GM19438 (cell line): ENCODE measurements at regions not wholly inside any gene's neighbourhood (a gene's known extent, or its start where the extent isn't known, plus 50 kb on each side); places are given as distances from the start of the nearest gene placed in this dataset.

Experiments used
- ATAC-seq: cut with Tn5 transposase; IDR thresholded peaks from one replicate; pipeline ENCODE4 v1.9.1; 2021; ENCODE audit warnings: low read depth; ENCODE audit not compliant: unreplicated experiment

DNA sequence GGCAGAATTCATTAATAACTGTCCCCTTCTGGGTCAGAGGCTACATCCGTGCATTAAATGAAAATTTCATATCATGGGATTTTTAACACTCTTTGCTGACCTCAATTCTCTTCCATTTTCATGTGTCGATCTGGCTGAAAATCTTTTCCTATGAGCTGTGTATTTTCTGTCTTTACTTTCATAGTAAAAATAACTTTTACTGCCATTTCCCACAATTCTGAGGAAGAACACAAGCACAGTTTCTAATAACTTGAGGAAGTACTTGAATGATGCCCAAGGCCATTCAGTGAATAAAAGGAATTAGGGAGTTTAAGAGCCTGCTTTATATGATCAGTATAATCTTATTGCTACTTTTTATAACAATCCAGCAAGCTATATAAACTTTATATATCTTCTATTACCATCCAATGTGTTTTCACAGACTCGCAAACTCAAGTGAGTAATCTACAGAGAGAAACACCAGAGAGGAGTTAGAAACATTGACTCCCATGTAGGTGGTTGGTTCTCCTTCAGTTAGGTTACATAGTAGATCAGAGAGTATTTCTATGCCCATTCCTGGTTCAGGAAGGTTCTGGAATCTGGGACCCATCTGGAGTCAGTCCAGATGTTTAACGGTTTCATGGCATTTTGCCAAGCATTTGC lies 340.0 kb downstream of the FBXO15 start:
- ATAC-seq, result no peak

DNA sequence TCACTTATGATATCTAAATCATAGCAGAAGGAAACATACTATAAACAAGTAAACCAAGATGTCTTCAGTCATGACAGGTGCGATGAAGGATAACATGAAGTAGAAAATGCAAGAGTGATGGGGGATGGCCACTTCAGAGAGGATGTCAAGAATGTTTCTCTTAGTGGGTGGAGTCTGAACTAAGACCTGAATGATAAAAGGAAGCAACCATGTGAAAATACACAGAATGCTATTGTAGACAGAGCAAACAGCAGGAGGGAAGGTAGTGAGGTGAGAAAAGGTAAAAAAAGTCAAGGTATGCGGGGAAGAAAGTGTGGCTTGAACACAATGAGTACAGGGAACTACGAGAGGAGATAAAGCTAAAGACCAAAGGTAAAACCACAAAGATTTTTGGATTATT lies 341.6 kb downstream of the FBXO15 start:
- ATAC-seq, result no peak

DNA sequence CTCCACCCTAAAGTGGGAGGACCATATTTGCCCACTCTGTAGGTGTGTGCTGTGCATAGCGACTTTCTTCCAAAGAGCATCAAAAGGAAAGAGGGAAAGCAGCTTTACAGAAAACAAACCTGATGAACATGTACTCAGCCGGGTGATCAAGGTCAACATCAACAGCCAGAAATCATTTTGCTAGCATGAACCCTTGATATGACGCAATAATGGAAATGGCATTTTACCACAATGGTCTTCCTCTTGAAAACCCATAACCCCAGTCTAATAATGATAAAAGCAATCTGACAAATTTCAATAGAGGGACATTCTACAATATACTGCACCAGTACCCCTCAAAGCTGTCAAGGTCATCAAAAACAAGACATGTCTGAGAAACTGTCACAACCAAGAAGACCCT lies 350.2 kb downstream of the FBXO15 start:
- ATAC-seq, result no peak

DNA sequence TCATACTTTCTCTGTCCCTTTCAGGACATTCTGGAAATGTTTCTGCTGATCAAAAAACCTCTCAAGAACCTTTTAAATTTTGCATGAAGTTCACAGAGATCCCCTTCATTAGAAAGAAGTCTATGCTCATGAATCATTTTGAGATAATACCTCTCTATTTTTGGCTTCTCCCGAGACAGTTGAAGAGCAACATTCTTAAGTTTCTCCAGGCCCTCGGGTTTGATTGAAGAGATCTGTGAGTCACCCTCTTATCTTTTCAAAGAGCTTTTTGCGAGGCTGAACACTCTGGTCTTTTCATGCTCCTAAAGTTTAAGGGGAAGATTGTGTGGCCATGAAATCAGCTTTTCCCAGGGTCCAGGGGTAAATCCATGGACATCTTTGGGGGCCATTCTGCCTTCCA lies 354.2 kb downstream of the FBXO15 start:
- ATAC-seq, result no peak

DNA sequence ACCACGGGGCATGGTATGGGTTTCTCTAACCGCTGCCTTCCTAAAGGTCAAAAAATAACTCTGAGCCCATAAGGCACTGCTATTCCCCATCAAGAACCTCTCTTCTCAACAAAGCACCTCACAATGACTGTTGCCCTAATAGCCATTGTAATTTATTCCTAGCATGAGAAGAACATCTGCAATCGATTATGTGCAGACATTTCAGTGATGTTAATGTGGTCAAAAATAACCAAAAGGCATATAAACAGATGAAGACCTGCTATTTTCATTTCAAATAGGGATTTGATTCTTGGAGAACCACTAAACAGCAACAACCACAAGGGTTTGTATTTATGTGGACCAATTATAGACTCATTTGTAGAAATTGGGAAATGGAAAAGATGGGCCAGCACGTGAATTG lies 356.6 kb downstream of the FBXO15 start:
- ATAC-seq, result no peak

DNA sequence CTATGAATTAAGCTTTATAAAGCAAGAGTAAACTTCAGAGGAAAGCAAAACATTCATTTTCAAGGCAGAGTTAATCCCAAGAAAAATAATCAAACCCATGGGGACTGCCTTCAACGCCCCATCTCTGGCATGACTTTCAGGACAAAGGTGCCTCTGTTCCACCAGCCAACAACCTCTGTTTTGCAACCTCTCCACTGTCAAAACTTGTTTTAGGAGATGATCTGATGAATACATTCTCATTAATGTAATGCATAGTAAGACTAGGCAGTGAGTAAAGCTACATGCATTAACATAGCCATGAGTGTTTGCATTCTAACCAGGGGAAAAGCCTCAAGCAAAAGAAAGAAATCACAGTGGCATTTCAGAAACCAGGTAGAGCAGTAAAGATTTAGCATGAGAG lies 357.0 kb downstream of the FBXO15 start:
- ATAC-seq, result no peak

DNA sequence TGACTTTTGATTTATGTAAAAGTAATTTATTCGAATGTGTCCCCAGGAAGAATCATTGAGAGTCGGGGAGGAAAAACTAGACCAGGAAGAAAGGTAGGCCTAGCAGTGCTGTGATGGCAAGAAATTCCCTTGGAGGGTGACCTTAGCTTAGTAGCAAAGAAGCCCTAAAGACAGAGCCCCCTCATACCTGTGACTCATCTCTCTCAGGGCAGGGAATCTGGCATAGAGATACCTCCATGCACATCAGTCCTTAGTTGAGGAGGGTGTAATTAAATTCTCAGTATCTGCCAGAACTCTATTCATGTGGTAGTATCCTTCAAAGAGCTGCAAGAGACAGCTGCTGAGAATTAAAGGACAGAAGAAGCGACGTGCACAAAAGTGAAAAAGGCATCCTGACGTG lies 360.3 kb downstream of the FBXO15 start:
- no peak for ATAC-seq

DNA sequence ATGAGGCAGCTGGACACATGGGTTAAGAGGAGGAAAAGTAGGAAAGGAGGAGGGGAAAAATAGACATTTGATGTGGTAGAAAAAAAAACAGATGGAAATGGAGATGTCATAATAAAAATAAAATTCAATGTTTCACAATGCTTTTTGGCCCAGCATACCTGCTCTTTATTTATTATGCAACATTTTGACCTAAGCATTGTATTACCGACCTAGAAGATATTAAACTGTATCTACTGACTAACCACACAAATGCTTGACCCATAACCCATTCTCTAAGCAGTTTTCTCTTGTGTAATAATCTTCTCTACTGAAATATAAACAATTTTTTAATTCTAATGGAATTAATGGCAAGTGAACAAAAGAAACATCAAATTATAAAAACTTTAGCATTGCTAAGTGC lies 362.3 kb downstream of the FBXO15 start:
- no peak for ATAC-seq

DNA sequence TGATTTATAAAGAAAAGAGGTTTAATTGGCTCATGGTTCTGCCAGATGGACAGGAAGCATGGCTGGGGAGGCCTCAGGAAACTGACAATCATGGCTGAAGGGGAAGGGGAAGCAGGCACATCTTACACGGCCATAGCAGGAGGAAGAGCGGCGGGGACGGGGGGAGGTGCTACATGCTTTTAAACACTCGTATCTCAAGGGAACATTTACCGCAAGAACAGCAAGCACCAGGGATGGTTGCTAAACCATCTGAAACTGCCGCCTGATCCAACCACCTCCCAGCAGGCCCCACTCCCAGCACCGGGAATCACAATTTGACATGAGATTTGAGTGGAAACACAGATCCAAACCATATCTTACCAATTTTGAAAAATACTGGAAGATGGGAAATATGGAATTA lies 362.8 kb downstream of the FBXO15 start:
- no peak for ATAC-seq

DNA sequence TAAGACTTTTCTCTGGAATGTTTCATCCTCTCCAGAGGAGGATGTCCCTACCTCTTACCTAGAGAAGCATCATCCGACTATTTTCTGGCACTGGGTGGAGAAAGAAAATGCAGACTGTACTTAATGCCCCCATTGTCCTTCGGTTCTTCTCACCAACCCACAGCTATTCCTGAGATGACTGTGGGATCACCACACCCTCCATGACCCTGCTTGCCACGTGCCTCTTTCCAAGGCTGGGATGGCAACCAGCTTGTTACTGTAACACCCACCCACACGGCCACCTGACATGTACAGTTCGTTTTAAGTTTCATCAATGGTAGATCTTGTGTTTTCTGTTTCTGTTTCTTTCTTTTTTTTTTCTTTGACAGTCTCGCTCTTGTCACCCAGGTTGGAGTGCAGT lies 365.2 kb downstream of the FBXO15 start:
- no peak for ATAC-seq

DNA sequence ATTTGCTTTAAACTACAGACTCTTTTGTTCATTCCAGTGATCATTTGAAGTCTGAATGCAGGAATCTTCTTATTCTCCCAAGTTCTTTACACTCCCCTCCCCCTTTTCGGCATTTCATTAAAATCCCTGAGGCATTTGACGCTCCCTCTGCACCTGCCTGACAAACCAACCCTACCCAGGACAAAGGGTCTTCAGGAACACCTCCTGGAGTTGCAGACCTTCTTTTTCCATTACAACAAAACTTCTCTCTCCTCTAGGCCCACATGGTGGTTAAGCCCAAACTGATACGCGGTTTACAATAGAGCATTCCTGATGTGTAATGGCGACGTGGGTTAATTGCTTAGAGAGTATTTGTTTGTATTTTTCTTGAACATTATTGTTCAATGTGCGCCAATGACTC lies 367.4 kb downstream of the FBXO15 start:
- no peak for ATAC-seq

DNA sequence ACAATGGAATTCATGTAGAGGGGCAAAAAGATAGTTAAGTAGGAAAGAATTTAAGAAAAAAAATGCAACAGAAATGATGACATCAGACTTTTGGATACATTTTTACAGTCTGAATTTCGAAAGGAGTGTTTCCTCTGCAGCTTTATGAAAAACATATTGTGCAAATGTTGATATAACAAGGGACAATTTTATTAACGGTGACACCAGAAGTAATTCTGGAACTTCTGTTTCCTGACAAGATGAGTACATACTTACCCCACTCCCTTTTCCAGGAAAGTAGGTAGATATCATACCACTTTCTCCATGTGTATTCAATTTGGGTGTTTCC lies 369.6 kb downstream of the FBXO15 start:
- ATAC-seq, result no peak

DNA sequence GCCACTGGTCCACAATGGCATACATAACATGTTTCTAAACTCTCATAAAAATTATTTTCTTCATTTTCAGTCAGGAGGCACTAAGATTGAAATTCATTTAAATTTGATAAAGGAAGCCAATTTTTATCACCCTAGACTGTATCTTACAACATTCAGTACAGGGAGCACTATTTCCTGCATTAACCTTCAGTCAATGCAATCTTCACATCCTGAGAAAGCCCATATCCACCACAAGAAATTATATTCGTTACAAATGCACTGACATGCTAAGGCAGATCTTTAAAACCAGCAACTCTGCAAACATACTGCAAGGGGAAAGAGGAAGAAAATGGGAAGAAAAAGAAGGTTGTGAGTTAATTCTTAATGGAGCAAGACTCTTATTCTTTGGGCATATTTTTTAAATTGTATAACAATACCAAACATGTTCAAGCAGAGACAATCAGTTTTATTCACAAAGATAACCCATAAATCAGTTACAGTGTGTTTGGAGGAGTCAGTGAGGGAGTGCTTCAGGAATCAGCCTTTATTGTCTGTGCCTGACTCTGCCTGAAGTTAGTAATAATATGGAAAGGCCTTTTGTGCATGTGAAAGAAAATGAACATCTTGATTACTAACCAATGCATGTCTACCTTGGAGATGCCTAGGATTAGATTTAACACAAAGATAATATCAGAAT lies 370.1 kb downstream of the FBXO15 start:
- ATAC-seq, result no peak

DNA sequence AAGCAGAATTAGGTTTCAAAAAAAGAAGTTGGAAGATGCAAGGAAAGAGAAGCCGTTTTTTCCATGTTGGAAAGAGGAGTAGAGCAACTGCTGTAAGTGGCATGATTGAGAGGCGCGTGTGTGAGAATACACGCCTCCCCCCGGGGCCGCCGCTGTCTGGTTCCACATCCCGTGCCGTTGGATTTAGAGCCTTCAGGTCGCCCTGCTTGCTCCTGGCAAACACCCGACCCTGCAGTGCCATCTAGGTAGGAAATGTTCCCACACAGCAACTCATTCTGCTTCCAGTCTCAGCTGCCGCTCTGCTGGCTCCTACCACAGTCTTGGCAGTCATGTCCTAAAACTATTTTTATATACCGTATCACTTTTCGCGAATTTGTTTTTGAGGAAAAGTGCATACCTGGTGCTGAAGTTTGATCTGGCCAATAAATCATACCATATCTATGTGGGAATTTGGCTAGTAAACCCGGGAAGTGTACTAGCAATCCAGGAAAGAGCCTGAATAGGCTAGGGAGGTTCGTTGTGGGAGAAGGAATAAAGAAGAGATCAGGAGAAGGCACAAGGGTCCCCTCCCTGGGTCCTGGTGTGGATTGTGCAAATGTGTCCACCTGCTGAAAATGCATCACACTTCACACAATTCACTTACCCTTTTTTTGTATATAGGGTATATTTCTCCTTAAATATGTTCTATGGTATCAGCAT lies 372.7 kb downstream of the FBXO15 start:
- no peak for ATAC-seq

DNA sequence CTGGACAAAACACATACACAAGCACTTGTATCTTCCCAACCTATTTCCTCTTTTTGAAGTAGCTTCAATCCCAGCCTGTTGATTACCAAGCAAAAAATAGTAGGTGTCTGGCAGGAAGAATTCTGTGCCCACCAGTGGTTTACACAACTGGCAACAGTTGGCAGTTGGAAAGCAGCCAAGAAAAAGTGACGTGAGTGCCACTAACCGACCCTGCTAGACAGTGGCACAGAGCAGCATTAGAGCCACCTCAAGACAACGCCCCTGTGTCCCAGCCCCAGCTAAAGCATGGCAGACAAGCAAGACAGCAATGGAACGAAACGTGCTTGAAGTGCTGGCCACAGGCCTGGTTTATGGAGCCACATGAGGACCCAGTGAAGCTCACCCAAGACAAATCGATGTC lies 379.6 kb downstream of the FBXO15 start:
- no peak for ATAC-seq

DNA sequence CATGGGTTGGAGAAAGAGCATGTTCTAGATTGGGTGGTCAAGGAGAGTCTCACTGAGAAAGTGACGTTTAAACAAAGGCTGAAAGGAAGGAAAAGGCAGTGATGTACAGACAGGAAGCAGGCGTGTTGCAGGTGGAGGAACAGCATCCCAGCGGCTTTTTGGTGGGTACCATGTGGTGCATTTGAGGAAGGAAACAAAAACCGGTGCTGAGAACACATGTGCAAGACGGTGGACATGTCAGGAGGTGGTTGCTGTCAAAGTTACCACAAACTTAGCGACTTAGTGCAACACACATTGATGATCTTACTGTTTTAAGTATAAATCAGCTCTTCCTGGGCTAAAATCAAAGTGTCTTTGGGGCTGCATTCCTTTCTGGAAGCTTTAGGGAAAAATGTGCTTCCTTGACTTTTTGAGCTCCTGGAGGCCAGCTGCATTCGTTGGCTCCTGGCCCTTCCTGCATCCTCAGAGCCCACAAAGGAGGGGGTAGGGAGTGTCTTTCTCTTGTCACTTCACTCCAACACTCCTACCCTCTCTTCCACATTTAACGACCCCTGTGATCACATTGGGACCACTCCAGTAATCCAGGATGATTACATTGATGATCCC lies 380.6 kb downstream of the FBXO15 start:
- ATAC-seq, result no peak

DNA sequence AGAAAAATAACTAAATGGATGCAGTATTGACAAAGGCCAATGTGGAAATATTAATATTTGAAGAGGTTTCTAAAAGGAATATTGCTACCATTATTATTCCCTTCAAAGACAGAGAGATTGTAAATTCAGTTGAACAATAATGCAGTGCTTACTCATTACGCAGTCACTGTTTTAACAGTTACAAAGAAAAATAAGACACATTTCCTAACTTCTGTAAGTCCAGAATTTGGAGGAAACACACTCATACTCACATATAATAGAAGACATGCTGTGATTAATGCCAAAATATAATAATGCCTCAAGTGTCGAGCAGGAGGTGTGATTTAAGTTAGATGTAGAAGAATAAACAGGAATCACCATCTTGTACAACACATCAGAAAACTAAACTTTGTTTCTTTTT lies 389.2 kb downstream of the FBXO15 start:
- no peak for ATAC-seq

DNA sequence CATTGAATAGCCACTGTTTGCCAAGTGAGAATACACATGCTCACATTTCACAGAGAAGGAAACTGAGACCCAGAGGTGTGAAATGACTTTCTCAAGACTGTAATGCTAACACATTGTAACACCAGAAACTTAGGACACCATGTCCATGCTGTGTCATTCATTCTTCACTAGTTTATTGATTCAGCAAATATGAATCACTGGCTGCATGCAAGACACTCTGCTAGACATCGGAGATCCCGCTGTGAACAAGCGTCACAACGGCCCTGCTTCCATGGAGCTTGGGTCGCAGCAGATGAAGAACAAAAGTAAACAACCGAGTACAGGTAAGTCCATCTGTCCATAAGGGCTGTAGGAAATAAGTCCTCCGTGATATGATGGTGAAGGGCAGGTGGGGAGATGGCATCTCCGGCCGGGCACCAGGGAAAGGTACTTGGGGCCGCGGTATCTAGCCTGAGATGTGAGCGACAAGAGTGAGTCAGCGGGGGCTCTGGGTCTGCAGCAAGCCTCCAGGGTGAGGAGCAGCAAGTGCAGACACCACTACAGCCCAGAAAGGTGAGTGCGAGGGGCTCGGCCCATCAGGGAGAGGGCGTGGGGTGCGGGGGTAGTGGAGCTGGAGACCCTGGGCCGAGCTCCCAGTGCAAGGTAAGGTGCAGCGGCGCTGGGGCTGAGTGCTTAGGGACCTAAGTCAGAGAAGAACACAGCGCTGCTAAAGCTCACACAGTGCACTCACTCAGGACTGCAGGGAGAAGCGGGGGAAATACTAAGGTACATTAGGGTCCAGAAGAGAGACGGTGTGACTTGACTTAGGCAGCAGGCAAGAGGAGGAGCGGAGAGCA lies 391.2 kb downstream of the FBXO15 start:
- no peak for ATAC-seq

DNA sequence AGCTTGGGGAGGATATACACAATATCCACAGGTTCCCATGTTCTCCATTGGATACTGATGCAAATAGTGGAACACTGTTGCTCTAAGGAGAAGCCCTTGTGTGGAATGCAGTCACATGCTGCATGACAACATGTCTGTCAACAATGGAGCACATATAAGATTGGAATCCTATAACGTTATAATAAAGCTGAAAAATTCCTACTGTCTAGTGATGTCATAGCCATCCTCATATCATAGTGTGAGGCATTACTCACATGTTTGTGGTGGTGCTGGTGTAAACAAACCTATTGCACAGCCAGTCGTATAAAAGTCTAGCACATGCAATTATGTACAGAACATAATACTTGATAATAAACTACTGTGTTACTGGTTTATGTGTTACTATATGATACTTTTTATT lies 394.7 kb downstream of the FBXO15 start:
- no peak for ATAC-seq

DNA sequence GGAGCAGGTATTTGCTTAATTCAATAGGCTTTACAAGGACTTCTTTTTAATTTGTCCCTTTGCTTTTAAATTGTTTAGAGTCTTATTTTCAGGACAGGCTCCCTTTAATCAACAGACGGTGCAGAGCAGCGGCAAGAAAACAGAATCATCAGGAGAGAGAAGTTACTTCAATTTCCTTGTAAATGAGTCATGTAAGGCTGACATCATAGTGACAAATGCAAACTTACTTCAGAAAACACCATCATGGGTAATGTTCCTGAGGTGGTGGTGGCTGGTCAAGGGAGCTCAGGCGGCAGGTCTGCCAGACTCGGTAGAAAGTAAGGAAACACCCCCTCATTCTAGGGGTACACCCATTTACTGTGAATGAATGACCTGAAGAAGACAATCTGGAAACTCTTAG lies 395.1 kb downstream of the FBXO15 start:
- no peak for ATAC-seq

DNA sequence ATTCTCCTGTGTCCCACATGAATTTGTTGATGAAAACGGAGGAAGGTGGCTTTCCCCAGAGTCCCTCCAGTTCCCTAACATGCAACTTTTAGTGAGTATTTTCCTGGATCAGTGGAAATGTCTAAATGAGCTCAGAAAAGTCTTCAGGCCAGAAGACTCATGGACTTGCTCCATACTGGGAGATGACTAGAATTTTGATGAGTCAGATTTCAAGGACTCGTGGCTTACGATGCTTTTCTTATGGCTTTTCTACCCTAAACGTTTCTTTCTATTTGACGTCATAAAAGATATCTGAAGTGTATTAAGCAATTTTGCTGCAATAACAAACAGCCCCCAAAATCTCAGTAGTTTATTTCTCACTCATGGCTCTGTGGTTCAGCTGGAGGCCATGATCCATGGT lies 397.6 kb downstream of the FBXO15 start:
- ATAC-seq, result no peak
